ENCODE measurements at regions not wholly inside any gene's neighbourhood (a gene's known extent, or its start where the extent isn't known, plus 50 kb on each side); places are given as distances from the start of the nearest gene placed in this dataset.
A peak's percentile ranks its signal among the peaks of the same experiment; 100 is the strongest.
"Not testable (repeated sequence)": the region's sequence is repeated elsewhere in the genome, so short reads cannot be mapped to it uniquely, and the experiment has no call there.

DNA sequence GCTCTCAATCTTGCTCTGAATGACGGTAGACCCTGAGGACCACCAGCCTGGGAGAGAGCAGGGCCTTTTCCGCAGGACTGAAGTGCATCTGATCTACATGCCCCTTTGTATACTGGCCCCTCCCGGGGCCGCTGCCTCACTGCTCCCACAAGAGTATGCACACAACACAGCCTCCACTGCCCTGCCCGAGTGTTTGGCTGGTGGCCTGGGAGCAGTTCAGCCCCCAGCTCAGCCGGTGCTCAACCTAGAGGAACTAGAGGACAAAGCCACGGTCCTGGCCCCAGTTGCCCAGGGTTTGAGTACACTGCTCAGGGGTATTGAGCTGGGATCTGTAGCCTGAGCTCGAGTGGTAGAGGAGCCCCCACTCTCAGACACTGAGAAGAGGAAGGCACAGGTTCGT is 118.9 kb upstream of the CAB39 start:
- no peak for DNase-seq

DNA sequence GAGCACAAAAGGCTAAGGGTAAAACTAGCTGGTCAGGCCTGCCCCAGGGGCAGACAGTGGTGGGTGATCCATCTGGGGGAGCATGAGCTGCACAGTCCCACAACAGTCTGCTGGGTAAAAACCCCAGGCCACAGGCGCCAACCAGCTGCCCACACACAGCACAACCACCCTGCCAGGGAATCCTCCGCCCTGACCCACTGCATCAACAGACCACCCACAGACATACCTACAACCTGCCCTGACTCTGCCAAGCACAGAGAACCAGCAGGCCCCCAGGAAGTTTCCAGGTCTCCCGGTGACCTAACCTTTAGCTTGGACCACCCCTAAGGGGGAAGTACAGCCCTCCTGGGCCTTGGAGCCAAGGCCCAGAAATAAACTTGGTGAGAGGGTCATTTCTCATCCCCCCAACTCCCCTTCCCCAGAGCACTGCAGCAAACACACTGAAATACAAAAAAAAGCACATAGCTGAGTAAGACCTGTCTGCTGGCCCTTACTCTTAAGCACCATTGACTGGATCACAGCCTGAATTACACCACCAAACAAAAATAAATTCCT is 118.3 kb upstream of the CAB39 start:
- DNase-seq, result no peak

DNA sequence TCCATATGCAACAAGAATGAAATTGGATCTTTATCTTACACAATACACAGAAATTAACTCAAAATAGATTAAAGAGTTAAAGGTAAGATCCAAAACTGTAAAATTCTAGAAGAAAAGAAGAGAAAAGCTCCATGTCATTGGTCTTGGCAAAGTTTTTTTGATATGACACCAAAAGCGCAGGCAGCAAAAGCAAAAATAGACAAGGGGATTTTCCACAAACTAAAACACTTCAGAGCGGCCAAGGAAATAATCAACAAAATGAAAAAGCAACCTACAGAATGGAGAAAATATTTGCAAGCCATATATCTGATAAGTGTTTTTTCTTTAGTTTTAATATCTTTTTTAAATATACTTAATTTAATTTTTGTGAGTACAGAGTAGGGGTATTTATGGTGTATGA is 112.8 kb upstream of the CAB39 start:
- no peak for DNase-seq

DNA sequence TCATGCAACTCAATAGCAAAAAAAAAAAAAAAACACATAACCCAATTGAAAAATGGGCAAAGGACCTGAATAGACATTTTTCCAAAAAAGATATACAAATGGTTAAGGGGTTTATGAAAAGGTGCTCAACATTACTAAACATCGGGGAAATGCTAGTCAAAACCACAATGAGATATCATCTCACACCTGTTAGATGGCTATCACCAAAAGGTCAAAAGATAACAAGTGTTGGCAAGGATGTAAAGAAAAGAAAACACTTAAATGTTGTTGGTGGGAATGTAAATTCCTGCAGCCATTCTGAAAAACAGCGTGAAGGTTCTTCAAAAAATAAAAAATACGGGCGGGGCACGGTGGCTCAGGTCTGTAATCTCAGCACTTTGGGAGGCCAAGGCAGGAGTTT is 112.4 kb upstream of the CAB39 start:
- no peak for DNase-seq

DNA sequence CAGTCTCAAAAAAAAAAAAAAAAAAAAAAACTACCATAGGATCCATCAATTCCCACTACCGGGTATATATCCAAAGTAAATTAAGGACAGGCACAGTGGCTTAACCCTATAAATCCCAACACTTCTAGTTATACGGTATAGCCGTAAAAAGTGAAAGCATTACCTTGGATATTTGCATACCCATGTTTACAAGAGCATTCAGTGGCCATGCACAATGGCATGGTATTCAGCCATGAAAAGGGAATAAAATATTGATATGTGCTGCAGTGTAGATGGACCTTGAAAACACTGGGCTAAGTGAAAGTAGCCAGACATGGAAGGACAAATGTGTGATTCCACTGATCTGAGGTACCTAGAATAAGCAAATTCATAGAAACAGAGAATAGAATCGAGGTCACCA is 111.8 kb upstream of the CAB39 start:
- DNase-seq, result no peak

DNA sequence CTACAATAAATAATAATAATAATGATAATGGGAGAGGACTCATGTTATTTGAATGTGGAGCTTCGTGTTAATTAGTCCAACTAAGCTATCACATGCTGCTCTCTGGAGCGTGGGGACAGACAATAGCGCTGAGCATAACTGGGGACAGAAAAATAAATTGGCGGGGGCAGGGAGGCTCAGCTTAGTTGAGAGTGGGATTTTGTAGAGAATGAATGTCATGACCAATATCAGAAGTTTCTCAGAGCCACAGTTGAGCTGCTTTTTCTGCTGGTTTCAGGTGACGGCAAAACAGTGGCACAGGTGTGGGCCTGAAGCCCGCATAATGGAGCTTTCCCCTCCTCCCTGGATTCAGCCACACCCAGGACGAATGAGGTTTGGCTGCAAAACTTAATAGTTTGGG is 111.1 kb upstream of the CAB39 start:
- DNase-seq, result no peak

DNA sequence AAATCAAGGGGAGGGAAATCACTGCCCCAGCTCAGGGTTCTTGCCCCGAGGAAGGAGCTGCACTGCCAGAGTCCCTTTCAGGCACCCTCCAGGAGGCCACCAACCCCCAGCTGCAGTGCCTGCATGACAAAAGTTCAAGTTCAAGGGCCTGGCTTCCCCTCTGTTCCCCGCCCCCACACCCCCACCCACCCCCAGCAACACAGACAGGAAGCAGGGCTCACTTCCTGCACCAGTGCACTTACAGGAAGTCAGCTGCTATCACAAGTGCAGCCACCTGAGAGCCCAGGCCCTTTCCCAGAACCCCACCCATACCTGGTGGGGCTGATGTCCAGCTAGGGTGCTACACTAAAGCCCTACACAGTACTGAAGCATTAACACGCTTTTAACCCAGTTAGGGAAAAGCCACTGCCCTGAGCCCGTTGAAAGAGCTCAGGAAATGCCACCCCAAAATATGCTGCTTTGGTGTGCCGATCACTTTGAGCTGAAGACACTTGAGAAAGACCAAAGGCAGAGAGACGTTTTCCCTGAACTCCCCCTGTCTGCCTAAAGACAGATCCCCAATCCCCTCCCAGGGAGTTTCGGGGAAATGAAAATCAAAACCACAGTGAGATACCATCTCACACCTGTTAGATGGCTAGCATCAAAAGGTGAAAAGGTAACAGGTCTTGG is 109.9 kb upstream of the CAB39 start:
- peak; percentile 61 for DNase-seq

DNA sequence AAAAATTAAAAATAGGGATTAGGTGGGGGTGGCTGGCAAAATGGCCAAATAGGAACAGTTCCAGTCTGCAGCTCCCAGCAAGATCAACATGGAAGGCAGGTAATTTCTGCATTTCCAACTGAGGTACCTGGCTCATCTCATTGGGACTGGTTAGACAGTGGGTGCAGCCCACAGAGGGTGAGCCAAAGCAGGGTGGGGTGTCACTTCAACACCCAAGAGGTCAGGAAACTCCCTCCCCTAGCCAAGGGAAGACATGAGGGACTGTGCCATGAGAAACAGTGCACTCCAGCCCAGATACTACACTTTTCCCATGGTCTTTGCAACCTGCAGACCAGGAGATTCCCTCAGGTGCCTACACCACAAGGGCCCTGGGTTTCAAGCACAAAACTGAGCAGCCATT is 109.3 kb upstream of the CAB39 start:
- DNase-seq, result not testable (repeated sequence)

DNA sequence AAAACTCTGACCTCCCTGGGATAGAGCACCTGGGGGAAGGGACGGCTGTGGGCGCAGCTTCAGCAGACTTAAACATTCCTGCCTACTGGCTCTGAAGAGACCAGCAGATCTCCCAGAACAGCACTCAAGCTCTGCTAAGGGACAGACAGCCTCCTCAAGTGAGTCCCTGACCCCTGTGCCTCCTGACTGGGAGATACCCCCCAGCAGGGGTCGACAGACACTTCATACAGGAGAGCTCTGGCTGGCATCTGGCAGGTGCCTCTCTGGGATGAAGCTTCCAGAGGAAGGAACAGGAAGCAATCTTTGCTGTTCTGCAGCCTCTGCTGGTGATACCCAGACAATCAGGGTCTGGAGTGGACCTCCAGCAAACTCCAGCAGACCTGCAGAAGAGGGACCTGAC is 108.5 kb upstream of the CAB39 start:
- DNase-seq, result not testable (repeated sequence)

DNA sequence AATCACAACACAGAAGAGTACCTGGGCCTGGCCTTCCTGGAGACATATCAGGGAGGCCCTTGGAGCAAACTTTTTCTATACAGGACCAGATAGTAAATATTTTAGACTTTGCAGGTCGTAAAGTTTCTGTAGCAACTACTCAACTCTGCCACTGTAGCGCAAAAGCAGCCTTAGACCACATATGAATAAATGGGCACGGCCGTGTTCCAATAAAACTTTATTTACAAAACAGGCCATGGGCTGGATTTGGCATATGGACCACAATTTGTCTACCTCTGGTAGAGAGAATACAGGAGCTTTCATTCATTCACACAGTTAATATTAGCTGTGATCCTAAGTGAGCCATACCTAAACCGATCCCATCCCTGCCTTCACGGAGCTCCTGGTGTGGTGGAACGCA is 98.6 kb upstream of the CAB39 start:
- no peak for DNase-seq

DNA sequence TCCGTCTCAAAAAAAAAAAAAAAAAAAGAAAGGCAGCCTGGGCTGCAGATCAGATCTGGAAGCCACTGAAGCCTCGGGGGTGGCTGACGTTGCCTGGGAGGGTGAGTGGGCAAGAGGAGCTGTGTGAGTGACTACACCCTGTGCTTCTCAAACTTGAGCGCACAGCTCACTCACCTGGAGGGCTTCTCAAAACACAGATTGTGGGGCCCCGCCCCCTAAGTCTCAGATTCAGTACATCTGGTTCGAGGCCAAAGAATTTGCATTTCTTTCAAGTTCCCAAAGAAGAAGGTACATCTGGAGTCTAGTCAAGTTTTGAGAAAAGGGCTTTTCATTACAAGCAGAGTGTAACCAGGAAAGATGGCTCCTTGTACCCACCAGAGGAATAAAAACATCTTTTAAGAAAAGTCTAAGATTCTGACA is 97.7 kb upstream of the CAB39 start:
- DNase-seq, result peak; percentile 77

DNA sequence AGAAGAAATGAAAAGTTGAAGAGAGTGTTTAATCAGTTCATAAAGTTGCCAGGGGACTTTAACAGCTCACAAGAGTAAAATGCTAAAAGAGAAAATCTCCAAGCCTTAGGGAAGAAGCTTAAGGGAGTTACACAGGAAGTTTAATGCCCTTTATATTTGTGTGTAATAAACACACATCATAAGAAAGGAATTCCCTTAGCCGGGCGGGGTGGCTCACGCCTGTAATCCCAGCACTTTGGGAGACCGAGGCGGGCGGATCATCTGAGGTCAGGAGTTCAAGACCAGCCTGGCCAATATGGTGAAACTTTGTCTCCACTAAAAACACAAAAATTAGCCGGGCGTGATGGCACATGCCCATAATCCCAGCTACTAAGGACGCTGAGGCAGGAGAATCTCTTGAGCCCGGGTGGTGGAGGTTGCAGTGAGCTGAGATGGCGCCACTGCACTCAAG is 95.4 kb upstream of the CAB39 start:
- not testable (repeated sequence) for DNase-seq

DNA sequence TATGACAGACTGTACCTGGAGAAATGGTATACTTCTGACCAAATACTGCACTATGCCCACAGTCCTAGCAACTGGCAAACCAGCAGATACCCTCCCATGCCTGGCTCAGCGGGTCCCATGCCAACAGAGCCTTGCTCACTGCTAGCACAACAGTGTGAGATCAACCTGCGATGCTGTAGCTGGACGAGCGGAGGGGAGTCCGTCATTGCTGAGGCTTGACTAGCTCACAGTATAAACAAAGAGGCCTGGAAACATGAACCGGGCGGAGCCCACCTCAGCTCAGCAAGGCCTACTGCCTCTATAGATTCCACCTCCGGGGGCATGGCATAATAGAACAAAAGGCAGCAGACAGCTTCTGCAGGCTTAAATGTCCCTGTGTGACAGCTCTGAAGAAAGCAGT is 93.2 kb upstream of the CAB39 start:
- no peak for DNase-seq

DNA sequence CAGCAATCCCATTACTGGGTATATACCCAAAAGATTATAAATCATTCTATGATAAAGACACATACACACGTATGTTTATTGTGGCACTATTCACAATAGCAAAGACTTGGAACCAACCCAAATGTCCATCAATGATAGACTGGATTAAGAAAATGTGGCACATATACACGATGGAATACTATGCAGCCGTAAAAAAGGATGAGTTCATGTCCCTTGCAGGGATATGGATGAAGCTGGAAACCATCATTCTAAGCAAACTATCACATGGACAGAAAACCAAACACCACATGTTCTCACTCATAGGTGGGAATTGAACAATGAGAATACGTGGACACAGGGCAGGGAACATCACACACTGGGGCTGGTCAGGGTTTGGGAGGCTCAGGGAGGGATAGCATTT is 87.4 kb upstream of the CAB39 start:
- DNase-seq, result not testable (repeated sequence)

DNA sequence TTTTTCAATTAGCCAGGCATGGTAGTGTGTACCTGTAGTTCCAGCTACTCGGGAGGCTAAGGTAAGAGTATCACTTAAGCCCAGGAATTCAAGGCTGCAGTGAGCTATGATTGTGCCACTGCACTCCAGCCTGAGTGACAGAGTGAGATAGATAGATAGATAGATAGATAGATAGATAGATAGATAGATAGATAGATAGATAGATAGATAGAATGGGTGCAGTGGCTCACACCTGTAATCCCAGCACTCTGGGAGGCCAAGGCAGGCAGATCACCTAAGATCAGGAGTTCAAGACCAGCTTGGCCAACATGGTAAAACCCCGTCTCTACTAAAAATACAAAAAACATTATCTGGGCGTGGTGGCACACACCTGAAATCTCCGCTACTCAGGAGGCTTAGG is 85.6 kb upstream of the CAB39 start:
- not testable (repeated sequence) for DNase-seq

DNA sequence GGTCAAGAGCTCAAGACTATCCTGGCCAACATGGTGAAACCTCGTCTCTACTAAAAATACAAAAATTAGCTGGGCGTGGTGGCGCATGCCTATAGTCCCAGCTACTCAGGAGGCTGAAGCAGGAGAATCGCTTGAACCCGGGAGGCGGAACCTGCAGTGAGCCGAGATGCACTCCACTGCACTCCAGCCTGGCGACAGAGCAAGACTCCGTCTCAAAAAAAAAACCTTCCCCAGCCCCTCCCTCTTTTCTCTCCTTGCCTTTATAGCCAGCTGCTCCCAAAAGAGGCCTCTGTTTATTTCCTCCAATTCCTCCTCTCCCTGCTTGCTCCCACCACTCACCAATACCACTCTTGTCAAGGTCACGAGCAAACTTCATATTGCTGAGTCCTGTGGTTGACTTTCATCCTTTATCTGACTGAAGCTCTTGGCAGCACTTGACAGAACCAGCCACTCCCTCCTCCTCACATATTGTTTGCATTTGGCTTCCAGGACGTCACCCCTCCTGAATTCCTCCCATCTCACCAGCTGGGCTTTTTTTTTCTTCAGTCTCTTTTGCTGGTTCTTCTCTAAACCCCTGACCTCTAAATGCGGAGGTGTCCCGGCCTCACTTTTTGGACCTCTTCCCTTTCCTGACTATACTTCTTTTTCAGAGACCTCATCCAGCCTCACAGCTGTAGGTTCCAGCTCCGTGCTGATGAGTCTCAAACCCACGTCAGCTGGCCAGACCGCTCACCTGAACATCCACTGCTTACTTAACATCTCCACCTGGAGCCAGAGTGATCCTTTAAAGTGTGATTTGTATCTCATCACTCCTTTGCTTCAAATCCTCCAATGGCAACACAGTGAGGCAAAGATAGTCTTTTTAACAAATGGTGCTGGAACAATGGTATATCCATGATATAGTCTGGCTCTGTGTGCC is 84.6 kb upstream of the CAB39 start:
- DNase-seq, result no peak

DNA sequence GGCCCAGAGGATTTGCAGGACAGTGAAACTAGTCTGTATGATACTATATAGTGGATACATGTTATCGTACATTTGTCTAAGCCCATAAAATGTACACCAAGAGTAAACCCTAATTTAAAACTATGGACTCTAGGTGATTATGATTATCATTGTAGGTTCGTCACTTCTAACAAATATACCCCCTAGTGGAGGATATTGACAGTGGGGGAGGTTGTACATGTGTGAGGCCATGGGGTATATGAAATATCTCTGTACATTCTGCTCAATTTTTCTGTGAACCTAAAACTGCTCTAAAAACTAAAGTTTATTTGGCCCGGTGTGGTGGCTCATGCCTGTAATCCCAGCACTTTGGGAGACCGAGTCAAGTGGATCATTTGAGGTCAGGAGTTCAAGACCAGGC is 81.2 kb upstream of the CAB39 start:
- no peak for DNase-seq

DNA sequence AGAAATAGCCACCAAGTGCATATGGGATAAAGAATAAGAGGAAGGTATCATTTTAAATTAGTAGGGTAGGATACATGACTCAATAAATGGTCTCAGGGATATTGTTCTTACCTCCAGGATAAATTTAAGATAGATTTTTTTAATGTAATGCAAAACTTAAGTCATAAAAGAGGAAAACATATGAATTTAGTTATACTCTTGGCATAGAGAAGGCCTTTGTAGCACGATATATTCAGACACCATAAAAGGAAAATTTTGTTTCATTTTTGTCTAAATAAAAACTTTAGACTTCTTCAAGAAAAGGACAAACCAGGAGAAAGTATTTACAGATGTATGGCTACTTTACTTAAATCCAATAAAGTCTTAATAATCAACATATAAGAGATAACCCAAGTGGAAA is 78.5 kb upstream of the CAB39 start:
- no peak for DNase-seq

DNA sequence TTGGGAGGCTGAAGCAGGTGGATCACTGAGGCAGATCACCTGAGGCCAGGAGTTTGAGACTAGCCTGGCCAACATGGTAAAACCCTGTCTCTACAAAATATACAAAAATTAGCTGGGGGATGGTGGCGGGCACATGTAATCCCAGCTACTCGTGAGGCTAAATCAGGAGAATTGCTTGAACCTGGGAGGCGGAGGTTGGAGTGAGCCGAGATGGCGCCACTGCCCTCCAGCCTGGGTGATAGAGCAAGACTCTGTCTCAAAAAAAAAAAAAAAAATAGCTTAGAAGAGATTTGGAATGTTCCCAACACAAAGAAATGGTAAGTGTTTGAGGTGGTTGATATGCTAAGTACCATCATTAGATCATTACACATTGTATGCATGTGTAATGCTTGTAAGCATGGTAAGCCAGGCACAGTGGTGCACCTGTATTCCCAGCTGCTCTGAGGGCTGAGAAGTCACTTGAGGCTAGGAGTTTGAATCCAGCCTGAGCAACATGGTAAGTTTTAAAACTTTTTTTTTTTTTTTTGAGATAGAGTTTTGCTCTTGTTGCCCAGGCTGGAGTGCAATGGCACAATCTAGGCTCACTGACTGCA is 77.8 kb upstream of the CAB39 start:
- DNase-seq, result not testable (repeated sequence)

DNA sequence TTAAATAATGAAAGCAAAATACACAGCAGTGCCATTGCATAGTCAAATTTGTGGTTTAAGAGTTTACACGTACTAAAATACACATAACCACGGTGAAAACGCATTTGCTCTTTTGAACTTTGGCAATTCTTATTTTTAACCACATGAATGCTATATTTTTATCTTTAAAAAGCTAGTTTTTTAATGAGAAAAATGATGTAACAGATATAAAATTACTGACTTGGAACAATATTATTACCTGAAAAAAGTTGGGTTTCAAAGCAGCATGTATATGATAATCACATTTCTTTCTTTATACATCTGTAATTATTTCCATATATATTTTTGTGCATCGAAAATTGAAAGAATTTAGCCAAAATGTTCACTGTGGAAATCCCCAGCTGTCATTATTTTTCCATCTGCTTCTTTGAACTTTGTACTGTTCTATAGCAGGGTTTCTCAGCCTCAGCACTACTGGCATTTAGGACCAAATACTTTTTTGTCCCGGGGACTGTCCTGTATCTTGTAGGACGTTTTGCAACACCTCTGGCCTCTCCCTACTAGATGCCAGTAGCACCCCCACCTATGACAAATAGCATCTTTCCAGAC is 75.9 kb upstream of the CAB39 start:
- DNase-seq, result no peak

DNA sequence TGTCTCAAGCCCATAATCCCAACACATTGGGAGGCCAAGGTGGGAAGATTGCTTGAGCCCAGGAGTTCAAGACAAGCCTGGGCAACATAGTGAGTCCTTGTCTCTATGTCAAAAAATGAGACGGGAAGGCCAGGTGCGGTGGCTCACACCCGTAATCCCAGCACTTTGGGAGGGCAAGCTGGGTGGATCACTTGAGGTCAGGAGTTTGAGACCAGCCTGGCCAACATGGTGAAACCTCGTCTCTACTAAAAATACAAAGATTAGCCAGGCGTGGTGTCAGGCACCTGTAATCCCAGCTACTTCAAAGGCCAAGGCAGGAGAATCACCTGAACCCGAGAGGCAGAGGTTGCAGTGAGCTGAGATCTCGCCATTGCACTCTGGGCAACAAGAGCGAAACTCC is 75.2 kb upstream of the CAB39 start:
- not testable (repeated sequence) for DNase-seq

DNA sequence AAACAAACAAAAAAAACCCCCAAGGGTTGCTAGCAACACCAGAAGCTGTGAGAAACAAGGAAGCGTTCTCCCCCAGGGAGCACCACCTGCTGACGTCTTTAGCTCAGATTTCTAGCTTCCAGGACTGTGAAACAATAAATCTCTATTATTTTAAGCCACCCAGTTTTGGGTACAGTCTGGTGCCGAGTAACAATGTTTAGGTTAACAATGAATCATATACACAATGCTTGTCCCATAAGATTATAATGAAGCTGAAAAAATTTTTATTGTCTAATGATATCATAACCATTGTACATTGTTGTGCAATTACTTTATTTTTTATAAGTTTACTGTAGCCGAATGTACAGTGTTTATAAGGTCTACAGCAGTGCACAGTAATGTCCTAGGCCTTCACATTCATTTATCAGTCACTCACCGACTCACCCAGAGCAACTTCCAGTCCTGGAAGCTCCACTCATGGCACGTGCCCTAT is 72.1 kb upstream of the CAB39 start:
- no peak for DNase-seq

DNA sequence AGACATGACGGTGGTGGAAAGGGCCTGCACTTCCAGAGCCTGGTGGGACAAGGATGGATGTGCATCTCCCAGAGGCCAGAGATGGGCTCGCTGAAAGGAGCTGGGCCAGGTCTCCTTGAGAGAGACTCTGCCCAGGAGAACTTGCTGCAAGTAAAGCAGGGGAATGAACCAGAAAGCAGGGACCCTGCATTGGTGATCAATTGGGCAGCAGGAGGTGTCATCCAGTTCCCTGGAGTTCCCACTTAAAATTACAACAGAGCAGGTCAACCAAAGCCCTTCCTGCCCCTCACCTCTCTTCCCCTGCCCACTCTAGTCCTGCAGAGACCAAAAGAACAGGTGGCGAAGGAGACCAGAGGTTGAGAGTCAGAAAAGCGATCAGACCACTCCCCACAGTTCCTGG is 69.7 kb upstream of the CAB39 start:
- DNase-seq, result no peak
